K562 (cell line): ENCODE measurements at regions not wholly inside any gene's neighbourhood (a gene's known extent, or its start where the extent isn't known, plus 50 kb on each side); places are given as distances from the start of the nearest gene placed in this dataset.

Source experiments
- ATAC-seq: fragments of 200-7000 bp; cut with Tn5 transposase; 3 replicates; pipeline ENCODE4 v1.9.1; 2020; ENCODE audit warnings: moderate library complexity
- BruUV-seq: library from RNA; stranded (reverse); fragments of 400-500 nt; replicated peaks from 2 replicates; lab custom pipeline; 2021; lab: Mats Ljungman, UMichigan
- CTCF ChIA-PET: fragments of 300-600 bp; formaldehyde crosslinking; extraction: SDS; loops from one replicate; lab custom pipeline; 2021; ENCODE audit warnings: low intra/inter-chr PET ratio; lab: Yijun Ruan, JAX
- POLR2A ChIA-PET: fragments of 300-600, 350-650 bp; sonication (Branson Sonifier 250); formaldehyde crosslinking; extraction: SDS; loops from one replicate; lab custom pipeline; 2021; ENCODE audit warnings: antibody characterized with exemption, inconsistent platforms; lab: Yijun Ruan, JAX
- DNase-seq, 4 experiments: peaks; one replicate each; pipeline versions ENCODE4 v3.0.0 to v3.0.0-alpha.2; 2011 to 2018; ENCODE audit warnings: low spot score in 3 of 4, mixed read lengths in 3 of 4; ENCODE audit errors: extremely low read depth in 1 of 4
- FAIRE-seq: peaks from 2 replicates; lab custom pipeline; 2011; peaks lifted over from hg19 to GRCh38; lab: Jason Lieb, UNC
- H2AFZ ChIP-seq: 2 replicates; pipeline ENCODE4 v1.6.0; 2011; ENCODE audit warnings: low read depth, low read length, control low read depth, inconsistent platforms
- H3K27ac ChIP-seq: fragments of 200-600 bp; 3 replicates; pipeline ENCODE4 v1.8.0; 2011; ENCODE audit warnings: low read depth, mild to moderate bottlenecking, control low read depth, inconsistent platforms, low read length, moderate library complexity, mixed read lengths; ENCODE audit errors: extremely low read depth
- H3K27me3 ChIP-seq, 2 experiments: fragments of 300-600 bp in 1 of 2; 2 replicates in 1 of 2; 3 replicates in 1 of 2; pipeline versions ENCODE4 v1.6.0 to v1.8.0; 2011; ENCODE audit warnings: inconsistent platforms in 2 of 2, low read length in 2 of 2, mild to moderate bottlenecking in 1 of 2, mixed read lengths in 1 of 2, moderate library complexity in 1 of 2; ENCODE audit not compliant: control insufficient read depth in 2 of 2, insufficient read depth in 2 of 2
- H3K36me3 ChIP-seq: fragments of 300-600 bp; 3 replicates; pipeline ENCODE4 v1.8.0; 2011; ENCODE audit warnings: mild to moderate bottlenecking, low read length, inconsistent platforms; ENCODE audit not compliant: control insufficient read depth, insufficient read depth
- H3K4me1 ChIP-seq, 2 experiments: fragments of 200-600 bp in 1 of 2; replicated peaks in 1 of 2; 2 replicates in 1 of 2; 3 replicates in 1 of 2; pipeline versions ENCODE4 v1.5.1 to v1.8.0; 2011; ENCODE audit warnings: inconsistent platforms in 2 of 2, low read length in 2 of 2, mild to moderate bottlenecking in 1 of 2, mixed read lengths in 1 of 2, moderate library complexity in 1 of 2; ENCODE audit not compliant: control insufficient read depth in 2 of 2, insufficient read depth in 2 of 2
- H3K4me2 ChIP-seq: 2 replicates; pipeline ENCODE4 v1.6.1; 2011; ENCODE audit warnings: low read length, control low read depth, inconsistent platforms, mixed read lengths; ENCODE audit not compliant: insufficient read depth
- H3K4me3 ChIP-seq: fragments of 200-600 bp; sonication (generic), shearing (Covaris generic); 2 replicates; pipeline ENCODE4 v1.5.1; 2016; ENCODE audit warnings: control low read depth, inconsistent platforms
- H3K79me2 ChIP-seq: fragments of 200-600 bp; 3 replicates; pipeline ENCODE4 v1.8.0; 2011; ENCODE audit warnings: low read length, inconsistent platforms; ENCODE audit not compliant: control insufficient read depth, insufficient read depth
- H3K9ac ChIP-seq, 2 experiments: 2 replicates each; pipeline versions ENCODE4 v1.6.0 to v1.6.1; 2011; ENCODE audit warnings: low read depth in 2 of 2, low read length in 2 of 2, control low read depth in 1 of 2, inconsistent platforms in 1 of 2, mild to moderate bottlenecking in 1 of 2, mixed read lengths in 1 of 2; ENCODE audit not compliant: insufficient read depth in 1 of 2
- H3K9me1 ChIP-seq: one replicate; pipeline ENCODE4 v1.6.0; 2011; ENCODE audit warnings: inconsistent platforms, mild to moderate bottlenecking, low read length, moderate library complexity; ENCODE audit not compliant: control insufficient read depth, insufficient read depth
- H3K9me3 ChIP-seq: replicated peaks from 2 replicates; pipeline ENCODE4 v1.5.1; 2011; ENCODE audit warnings: low read depth, low read length, inconsistent platforms; ENCODE audit not compliant: control insufficient read depth, insufficient read depth
- H4K20me1 ChIP-seq: replicated peaks from 2 replicates; pipeline ENCODE4 v1.6.1; 2011; ENCODE audit warnings: low read length, inconsistent platforms, mixed read lengths; ENCODE audit not compliant: control insufficient read depth, insufficient read depth
- CEBPB ChIP-seq: fragments of 450-650 bp; IDR thresholded peaks from 2 replicates; pipeline ENCODE4 v1.6.1; 2016; ENCODE audit warnings: missing genetic modification characterization, missing compliant biosample characterization
- ELF2 ChIP-seq: fragments of 250-450 bp; sonication (Bioruptor Pico); IDR thresholded peaks from 2 replicates; pipeline ENCODE4 v1.5.0; 2021; ENCODE audit warnings: mild to moderate bottlenecking
- HMGXB4 ChIP-seq: sonication (generic); formaldehyde crosslinking; IDR thresholded peaks from 2 replicates; pipeline ENCODE4 v1.8.1; 2023; ENCODE audit warnings: mild to moderate bottlenecking, missing genetic modification reagents
- MAX ChIP-seq: sonication (generic); formaldehyde crosslinking; IDR thresholded peaks from 2 replicates; pipeline ENCODE4 v1.9.0; 2022; ENCODE audit warnings: mild to moderate bottlenecking, missing genetic modification reagents
- MITF ChIP-seq: IDR thresholded peaks from 2 replicates; pipeline ENCODE4 v1.6.1; 2014; ENCODE audit warnings: antibody characterized with exemption
- PHTF2 ChIP-seq: fragments of 250-450 bp; sonication (Bioruptor Pico); IDR thresholded peaks from 2 replicates; pipeline ENCODE4 v1.5.0; 2021; ENCODE audit warnings: mild to moderate bottlenecking
- POLR2H ChIP-seq: IDR thresholded peaks from 2 replicates; pipeline ENCODE4 v1.6.1; 2016; ENCODE audit warnings: missing genetic modification characterization, low read depth, mild to moderate bottlenecking, control low read depth, missing compliant biosample characterization, moderate library complexity
- SRSF3 ChIP-seq: fragments of 200-400 bp; formaldehyde crosslinking; IDR thresholded peaks from 2 replicates; pipeline ENCODE4 v1.6.1; 2016; ENCODE audit warnings: mild to moderate bottlenecking, low read length, moderate library complexity; ENCODE audit not compliant: insufficient read depth
- STAT5A ChIP-seq: IDR thresholded peaks from 2 replicates; pipeline ENCODE4 v1.6.1; 2012; ENCODE audit warnings: low read length, inconsistent platforms, borderline replicate concordance
- ZNF280A ChIP-seq: fragments of 450-650 bp; IDR thresholded peaks from 2 replicates; pipeline ENCODE4 v1.6.1; 2018; ENCODE audit warnings: mild to moderate bottlenecking, low read depth; ENCODE audit not compliant: partially characterized antibody
- WGBS: fragments of 100-300 bp; shearing (Covaris generic); methylation state at CpG from one replicate; pipeline ENCODE4 v1.1.6; 2016; ENCODE audit warnings: low coverage, mixed read lengths; ENCODE audit not compliant: insufficient coverage; ENCODE audit errors: missing lambda C conversion rate; 5-methylcytosine and 5-hydroxymethylcytosine counted together
- in situ Hi-C: fragments of 300-500 bp; cut with MboI; formaldehyde crosslinking; loops from 4 replicates; pipeline ENCODE4 v1.15.0; 2018; ENCODE audit warnings: inconsistent platforms, mixed read lengths
- intact Hi-C: fragments of 100-400 bp; cut with micrococcal nuclease; formaldehyde crosslinking; loops from 2 replicates; pipeline ENCODE4 v1.14.2; 2022

- H2AFZ ChIP-seq, result no peak overlapping the region
- no TSS peak for BruUV-seq
- in situ Hi-C loops (no loop called here), intact Hi-C loops (no loop called here)
- FAIRE-seq (no peak), DNase-seq (no peak), ATAC-seq (no peak)
- H4K20me1 ChIP-seq, result no peaks in the 10 kb centered on the region
- H3K79me2 ChIP-seq, result no peaks in the 10 kb centered on the region
- H3K4me3 ChIP-seq, result no peak overlapping the region
- no peak overlapping the region for H3K27ac ChIP-seq
- H3K36me3 ChIP-seq, result no peaks in the 10 kb centered on the region
- CTCF ChIA-PET, result no interaction called here
- no peaks in the 10 kb centered on the region for H3K27me3 ChIP-seq
- H3K4me1 ChIP-seq, result no peaks in the 10 kb centered on the region
- WGBS, result 6% methylated on average over 2 of the region's 3 CpGs
- POLR2A ChIA-PET, result no interaction called here
- H3K9me1 ChIP-seq, result no peaks in the 10 kb centered on the region
- H3K9ac ChIP-seq, result no peak overlapping the region
- H3K9me3 ChIP-seq, result no peaks in the 10 kb centered on the region
- no peak overlapping the region for H3K4me2 ChIP-seq
- 0 out of 2 replicates have a peak, but pooled peaks have one; percentile 20 for TF ChIP-seq CEBPB
- no peak for TF ChIP-seq ELF2 (CRISPR knock-in tag)
These were observed 69.1 kb upstream of the CFAP20DC start for GRCh38 chr3:59118928-59119327.

GRCh38 chr3:59117396-59117795 is 67.6 kb upstream of the CFAP20DC start:
- ChIA-PET CTCF (no interaction called here), POLR2A (no interaction called here)
- no peak for FAIRE-seq
- no peak for TF ChIP-seq MAX (CRISPR knock-in tag)
- TF ChIP-seq MITF, result no peak
- TF ChIP-seq POLR2H (tag), result no peak
- TF ChIP-seq STAT5A, result no peak
- no peak for TF ChIP-seq ZNF280A
- TF ChIP-seq SRSF3, result no peak
- no peak for TF ChIP-seq HMGXB4 (CRISPR knock-in tag)
- no peak for TF ChIP-seq PHTF2

More at GRCh38 chr3:59117396-59117795, 67.6 kb upstream of the CFAP20DC start:
- H3K9me1 ChIP-seq, result no peaks in the 10 kb centered on the region
- H3K9me3 ChIP-seq, result no peaks in the 10 kb centered on the region
- no peak overlapping the region for H3K4me2 ChIP-seq
- no peak overlapping the region for H3K27ac ChIP-seq
- no peaks in the 10 kb centered on the region for H4K20me1 ChIP-seq
- intact Hi-C loops, result no loop called here
- no peak overlapping the region for H3K4me3 ChIP-seq
- BruUV-seq, result no TSS peak
- H3K9ac ChIP-seq, result no peak overlapping the region
- H3K36me3 ChIP-seq, result no peaks in the 10 kb centered on the region
- H3K27me3 ChIP-seq, result no peaks in the 10 kb centered on the region
- H3K4me1 ChIP-seq, result no peaks in the 10 kb centered on the region
- H2AFZ ChIP-seq, result no peak overlapping the region
- 22% methylated on average over 3 of the region's 3 CpGs for WGBS
- in situ Hi-C loops, result no loop called here
- no peaks in the 10 kb centered on the region for H3K79me2 ChIP-seq
- DNase-seq, result no peak
- no peak for ATAC-seq
